Lower leg skin (tissue), 4 donors: ENCODE measurements at regions not wholly inside any gene's neighbourhood (a gene's known extent, or its start where the extent isn't known, plus 50 kb on each side); places are given as distances from the start of the nearest gene placed in this dataset.
A peak's percentile ranks its signal among the peaks of the same experiment; 100 is the strongest.
"Not testable (repeated sequence)": the region's sequence is repeated elsewhere in the genome, so short reads cannot be mapped to it uniquely, and the experiment has no call there.

Experiments used
- DNase-seq, 2 donors: peaks; one replicate each; pipeline ENCODE4 v3.0.0-alpha.2; 2019; ENCODE audit warnings: low spot score in 2 of 2
- H3K4me3 ChIP-seq: fragments of 200-600 bp; sonication (generic); 2 replicates; pipeline ENCODE4 v1.5.1; 2017; ENCODE audit warnings: mild to moderate bottlenecking, low read depth; ENCODE audit not compliant: poor library complexity, severe bottlenecking
- CTCF ChIP-seq, 3 donors: fragments of 450-650 bp; IDR thresholded peaks; one replicate each; pipeline ENCODE4 v1.5.1; 2016; ENCODE audit warnings: antibody characterized with exemption in 3 of 3, mild to moderate bottlenecking in 3 of 3, moderate library complexity in 2 of 3
- POLR2A ChIP-seq, 2 donors: fragments of 450-650 bp; IDR thresholded peaks; one replicate each; pipeline ENCODE4 v1.6.1; 2016 to 2017; ENCODE audit warnings: antibody characterized with exemption in 2 of 2, mild to moderate bottlenecking in 1 of 2, moderate library complexity in 1 of 2
- WGBS, 2 donors: methylation state at CpG; one replicate each; pipeline ENCODE4 v1.1.5; 2018; 5-methylcytosine and 5-hydroxymethylcytosine counted together
- intact Hi-C: fragments of 100-400 bp; cut with DNase I; formaldehyde crosslinking; loops from one replicate; pipeline ENCODE4 v1.15.0; 2023; ENCODE audit warnings: low total_unique reads

DNA sequence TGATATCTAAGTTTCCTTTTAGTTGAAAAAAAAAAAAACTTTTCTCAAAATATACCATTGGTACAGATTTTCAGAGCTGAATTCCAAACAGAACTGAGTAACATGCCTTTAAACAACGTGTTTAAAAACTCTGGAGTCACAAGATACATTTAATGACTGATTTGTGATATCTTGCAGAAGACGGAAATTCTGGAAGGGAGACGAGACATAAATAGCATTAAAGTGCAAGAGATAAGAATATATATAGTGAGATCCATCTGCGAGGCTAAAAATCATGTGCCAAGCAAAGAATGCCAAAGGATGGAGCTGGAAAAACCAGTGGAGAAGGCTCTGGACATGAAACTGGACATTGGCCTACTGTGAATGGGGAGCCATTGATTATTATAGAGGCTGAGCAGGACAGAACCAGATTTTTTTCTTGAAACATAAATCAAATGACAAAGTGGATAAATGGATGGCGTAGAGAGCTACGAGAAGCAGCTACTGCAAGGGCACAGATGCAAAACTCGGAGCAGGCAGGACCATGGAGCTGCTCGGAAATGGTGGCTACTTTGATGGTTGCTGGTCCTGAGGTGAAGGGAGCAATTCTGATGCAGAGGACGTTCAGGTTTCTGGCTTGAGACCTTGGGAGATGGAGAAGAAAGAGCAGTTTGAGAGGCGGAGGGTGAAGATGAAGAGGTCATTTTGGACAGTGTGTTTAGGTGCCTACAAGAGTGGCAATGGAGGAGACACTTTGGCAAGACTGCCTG is 88.8 kb downstream of the CPN2 start:
- intact Hi-C loops = no loop called here
- WGBS, 2 donors = 81 to 90% methylated on average over 10 of the region's 10 CpGs
- no peak overlapping the region for H3K4me3 ChIP-seq
- peak in 1 of 2 donors; percentile 50 for DNase-seq
- TF ChIP-seq CTCF (IDR thresholded peaks at IDR 0.05) (no peak), POLR2A (IDR thresholded peaks at IDR 0.05) (no peak)

GRCh38 chr3:194262925-194263305 is 88.2 kb downstream of the CPN2 start:
- 94 to 96% methylated on average over 5 of the region's 5 CpGs for WGBS, 2 donors
- no peak overlapping the region for H3K4me3 ChIP-seq
- intact Hi-C loops = no loop called here
- no peak for TF ChIP-seq CTCF (IDR thresholded peaks at IDR 0.05)
- no peak for TF ChIP-seq POLR2A (IDR thresholded peaks at IDR 0.05)
- peak in 1 of 2 donors; percentile 57 for DNase-seq

GRCh38 chr3:194264631-194265504 is 86.3 kb downstream of the CPN2 start:
- WGBS, 2 donors = 58 to 60% methylated on average over 23 to 24 of the region's 37 CpGs
- H3K4me3 ChIP-seq, intact Hi-C loops: not testable (repeated sequence)
- DNase-seq = peak in 1 of 2 donors; percentile 72

DNA sequence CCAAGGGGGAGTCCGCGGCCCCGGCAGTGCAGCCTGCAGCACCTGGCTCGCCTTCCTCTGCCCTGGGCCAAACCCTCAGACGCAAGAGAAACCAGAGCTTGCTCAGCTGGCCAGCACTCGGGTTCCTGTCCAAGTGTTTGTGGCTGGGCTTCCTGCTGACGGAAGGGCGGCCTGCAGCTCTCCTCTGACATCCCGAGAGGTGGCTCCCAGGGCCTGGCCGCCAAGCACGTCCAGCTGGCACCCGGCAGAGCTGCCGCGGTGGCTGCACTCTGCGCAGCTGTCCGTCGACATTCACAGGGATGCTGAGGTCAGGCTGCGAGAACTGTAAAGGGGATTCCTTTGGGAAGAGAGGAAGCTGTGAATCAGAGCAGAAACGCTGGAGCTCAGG is 85.6 kb downstream of the CPN2 start:
- WGBS, 2 donors = 18 to 41% methylated on average over 11 to 19 of the region's 19 CpGs
- no peak overlapping the region for H3K4me3 ChIP-seq
- intact Hi-C loops = no loop called here
- peak; percentile 73 to 95 for DNase-seq
- TF ChIP-seq POLR2A (IDR thresholded peaks at IDR 0.05) = no peak

GRCh38 chr3:194265996-194266964 is 84.8 kb downstream of the CPN2 start:
- H3K4me3 ChIP-seq = no peak overlapping the region
- intact Hi-C loops = no loop called here
- WGBS, 2 donors = 80 to 88% methylated on average over 13 of the region's 13 CpGs
- DNase-seq = peak in 1 of 2 donors; percentile 68
- TF ChIP-seq POLR2A (IDR thresholded peaks at IDR 0.05) (no peak), CTCF (IDR thresholded peaks at IDR 0.05) (no peak)

- H3K4me3 ChIP-seq = no peak overlapping the region
- TF ChIP-seq POLR2A (IDR thresholded peaks at IDR 0.05) = no peak
- TF ChIP-seq CTCF (IDR thresholded peaks at IDR 0.05) = no peak
- intact Hi-C loops = no loop called here
- peak in 1 of 2 donors; percentile 86 for DNase-seq
- WGBS, 2 donors = 76 to 78% methylated on average over 26 of the region's 26 CpGs
These were observed 83.1 kb downstream of the CPN2 start for GRCh38 chr3:194267744-194268653.
